Fibroblast of pulmonary artery (primary cell): ENCODE measurements at regions not wholly inside any gene's neighbourhood (a gene's known extent, or its start where the extent isn't known, plus 50 kb on each side); places are given as distances from the start of the nearest gene placed in this dataset.

Experiments used
- DNase-seq: peaks from one replicate; pipeline ENCODE4 v3.0.0-alpha.2; 2010; ENCODE audit warnings: low read depth
- H3K4me3 ChIP-seq: replicated peaks from 2 replicates; pipeline ENCODE4 v1.5.1; 2011; ENCODE audit warnings: low read depth, mild to moderate bottlenecking, control low read depth, low read length, moderate library complexity
- TF ChIP-seq, protein P1 (sequence below): IDR thresholded peaks from 2 replicates; pipeline ENCODE4 v1.5.1; 2011; ENCODE audit warnings: mild to moderate bottlenecking, control low read depth, low read length, inconsistent platforms; ENCODE audit errors: missing control alignments

DNA sequence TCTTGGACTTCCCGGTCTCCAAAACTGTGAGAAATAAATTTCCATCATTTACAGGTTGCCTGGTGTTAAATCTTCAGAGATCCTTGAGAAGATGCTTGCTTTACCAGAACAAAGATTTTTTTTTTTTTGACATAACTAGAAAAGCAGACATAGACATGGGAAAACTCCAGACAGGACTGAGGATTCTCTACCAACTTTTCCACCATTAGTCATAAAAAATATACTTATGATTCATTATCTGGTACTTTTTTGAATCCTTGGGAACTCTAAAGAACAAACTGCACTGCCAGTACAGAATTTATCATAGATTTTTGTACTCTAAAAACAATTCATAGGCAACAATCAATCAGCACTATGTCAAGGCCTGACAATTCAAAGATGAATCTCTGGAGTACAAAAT lies 487.6 kb downstream of the EFNB2 start:
- H3K4me3 ChIP-seq = no peak overlapping the region
- TF ChIP-seq, protein P1, sequence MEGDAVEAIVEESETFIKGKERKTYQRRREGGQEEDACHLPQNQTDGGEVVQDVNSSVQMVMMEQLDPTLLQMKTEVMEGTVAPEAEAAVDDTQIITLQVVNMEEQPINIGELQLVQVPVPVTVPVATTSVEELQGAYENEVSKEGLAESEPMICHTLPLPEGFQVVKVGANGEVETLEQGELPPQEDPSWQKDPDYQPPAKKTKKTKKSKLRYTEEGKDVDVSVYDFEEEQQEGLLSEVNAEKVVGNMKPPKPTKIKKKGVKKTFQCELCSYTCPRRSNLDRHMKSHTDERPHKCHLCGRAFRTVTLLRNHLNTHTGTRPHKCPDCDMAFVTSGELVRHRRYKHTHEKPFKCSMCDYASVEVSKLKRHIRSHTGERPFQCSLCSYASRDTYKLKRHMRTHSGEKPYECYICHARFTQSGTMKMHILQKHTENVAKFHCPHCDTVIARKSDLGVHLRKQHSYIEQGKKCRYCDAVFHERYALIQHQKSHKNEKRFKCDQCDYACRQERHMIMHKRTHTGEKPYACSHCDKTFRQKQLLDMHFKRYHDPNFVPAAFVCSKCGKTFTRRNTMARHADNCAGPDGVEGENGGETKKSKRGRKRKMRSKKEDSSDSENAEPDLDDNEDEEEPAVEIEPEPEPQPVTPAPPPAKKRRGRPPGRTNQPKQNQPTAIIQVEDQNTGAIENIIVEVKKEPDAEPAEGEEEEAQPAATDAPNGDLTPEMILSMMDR = no peak
- DNase-seq = no peak

DNA sequence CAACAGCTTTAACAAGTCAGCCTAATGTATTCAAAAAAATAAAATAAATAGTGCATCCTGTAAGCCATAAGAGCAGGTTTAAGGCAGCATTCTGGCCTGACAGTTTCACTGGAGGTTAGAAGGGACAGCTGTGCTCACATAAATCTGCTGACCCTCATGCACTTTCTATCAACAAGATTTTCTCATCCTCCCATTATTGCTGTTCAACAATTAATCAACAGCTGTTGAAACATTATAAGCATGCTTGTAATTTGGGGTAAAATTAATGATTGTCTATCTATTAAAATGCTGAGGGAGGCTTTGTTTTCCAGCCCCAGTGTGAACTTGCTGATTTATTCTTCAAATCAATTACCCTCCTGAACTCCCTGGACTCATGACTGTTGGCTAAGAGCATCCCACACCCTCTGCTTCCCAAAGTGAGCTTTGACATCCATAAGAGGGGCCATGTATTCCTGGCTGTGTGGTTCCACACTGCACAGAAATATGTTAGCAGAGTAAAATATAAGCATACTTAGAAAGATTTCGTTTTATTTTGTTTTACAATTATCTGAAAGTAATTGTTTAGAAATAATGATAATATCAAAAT lies 492.4 kb downstream of the EFNB2 start:
- TF ChIP-seq, protein P1 = no peak
- no peak for DNase-seq
- no peak overlapping the region for H3K4me3 ChIP-seq

DNA sequence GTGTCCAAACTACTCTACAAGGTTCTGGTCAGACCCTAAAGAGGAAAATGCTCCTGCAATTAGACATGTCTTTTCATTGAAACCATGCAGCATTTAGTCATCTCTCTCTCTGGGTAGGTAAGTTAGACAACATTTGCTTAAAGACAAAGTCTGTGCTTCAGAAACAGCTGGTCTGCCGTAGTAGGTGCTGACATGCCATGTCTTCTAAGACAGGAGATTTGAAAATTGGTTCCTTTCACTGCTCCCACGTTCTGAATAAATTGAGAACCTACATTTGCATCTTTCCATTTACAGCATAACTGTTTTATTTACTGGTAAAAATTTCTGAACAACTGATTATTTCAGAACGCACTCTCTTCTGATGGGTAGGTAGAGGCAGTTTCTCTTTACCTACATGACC lies 494.0 kb downstream of the EFNB2 start:
- H3K4me3 ChIP-seq = no peak overlapping the region
- DNase-seq = no peak
- TF ChIP-seq, protein P1 = no peak

DNA sequence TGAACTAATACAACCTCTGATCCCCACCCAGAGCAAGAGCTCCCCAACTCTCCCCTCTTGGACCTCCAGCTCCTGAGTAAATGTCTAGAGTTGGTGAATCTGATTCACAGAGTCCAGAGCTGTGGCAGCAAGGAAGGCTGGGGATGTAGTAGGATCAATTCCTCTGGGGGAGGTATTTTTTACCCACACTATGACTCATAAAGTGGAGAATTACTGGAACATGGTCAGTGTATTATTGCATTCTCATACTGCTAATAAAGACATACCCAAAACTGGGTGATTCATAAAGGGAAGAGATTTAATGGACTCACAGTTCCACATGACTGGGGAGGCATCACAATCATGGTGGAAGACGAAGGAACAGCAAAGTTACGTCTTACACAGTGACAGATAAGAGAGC lies 496.7 kb downstream of the EFNB2 start:
- no peak overlapping the region for H3K4me3 ChIP-seq
- TF ChIP-seq, protein P1 = no peak
- DNase-seq = peak; percentile 73

DNA sequence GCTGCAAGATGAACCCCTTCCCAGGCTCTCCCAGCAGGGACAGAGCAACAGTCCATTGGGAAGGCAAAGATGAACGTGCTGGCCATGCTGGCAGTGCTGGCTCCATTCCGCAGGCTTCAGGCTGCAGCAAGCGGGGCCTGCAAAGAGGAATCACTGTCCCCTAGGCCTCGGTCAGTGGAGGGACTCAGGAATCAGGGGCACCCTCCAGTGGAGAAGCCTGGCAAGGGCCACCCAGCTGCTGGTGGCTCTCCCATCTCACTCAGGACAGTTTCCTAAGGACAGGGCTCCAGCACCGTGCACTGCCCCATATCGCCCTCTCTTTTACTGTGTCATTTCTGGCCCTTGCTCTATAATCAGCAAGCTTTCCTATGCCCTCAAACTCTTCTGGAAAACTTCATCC lies 498.6 kb downstream of the EFNB2 start:
- no peak overlapping the region for H3K4me3 ChIP-seq
- no peak for DNase-seq
- TF ChIP-seq, protein P1 = no peak

DNA sequence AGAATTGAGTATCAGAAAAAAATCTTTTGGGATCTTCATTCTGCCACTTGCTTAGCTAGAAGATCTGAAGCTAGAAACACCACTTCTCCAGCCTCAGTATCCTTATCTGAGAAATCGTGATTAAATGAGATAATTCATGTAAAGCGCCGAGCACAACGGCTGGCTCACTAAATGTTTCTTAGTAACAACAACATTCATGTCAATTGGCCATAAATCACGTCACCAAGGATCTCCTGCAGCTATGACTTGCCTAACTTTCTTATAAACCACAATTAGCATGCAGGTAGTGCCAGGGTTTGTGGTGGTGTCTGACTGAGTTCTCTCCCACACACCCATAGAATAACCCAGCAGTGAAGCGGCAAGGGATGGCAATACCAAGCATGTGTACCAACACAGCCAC lies 501.3 kb downstream of the EFNB2 start:
- DNase-seq = peak; percentile 33
- TF ChIP-seq, protein P1 = no peak
- no peak overlapping the region for H3K4me3 ChIP-seq

DNA sequence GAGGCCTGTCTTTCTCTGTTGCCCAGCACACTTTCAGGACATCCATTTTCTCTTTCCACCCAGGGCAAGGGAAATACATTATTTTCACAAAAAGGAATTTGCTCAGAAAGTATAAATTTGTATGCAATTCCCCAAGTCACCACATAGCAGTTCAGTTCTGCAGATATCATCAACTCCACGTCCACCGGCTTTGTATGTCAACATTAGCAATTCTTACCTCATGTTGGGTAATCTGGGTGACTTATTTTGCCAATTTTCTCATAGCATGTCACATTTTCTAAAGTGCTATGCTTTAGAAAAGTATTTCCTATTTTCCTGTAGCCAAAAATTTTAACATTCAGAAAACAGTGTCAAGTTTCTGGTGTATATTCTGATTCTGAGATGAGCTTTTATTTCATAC lies 501.8 kb downstream of the EFNB2 start:
- TF ChIP-seq, protein P1 = peak; percentile 48
- no peak overlapping the region for H3K4me3 ChIP-seq
- DNase-seq = peak; percentile 84
